Skin epidermis (tissue), 12 donors: ENCODE measurements at regions not wholly inside any gene's neighbourhood (a gene's known extent, or its start where the extent isn't known, plus 50 kb on each side); places are given as distances from the start of the nearest gene placed in this dataset.

Experiments
- H3K27ac ChIP-seq, 21 experiments: fragments of 200-600 bp; sonication (generic) in 11 of 21; one replicate each; pipeline ENCODE4 v1.5.0; 2020; ENCODE audit warnings: mild to moderate bottlenecking in 3 of 21, inconsistent platforms in 2 of 21, moderate library complexity in 2 of 21
- H3K4me3 ChIP-seq, 7 experiments: fragments of 200-600 bp; sonication (generic) in 2 of 7; one replicate each; pipeline ENCODE4 v1.5.0; 2020; ENCODE audit warnings: inconsistent platforms in 2 of 7, mild to moderate bottlenecking in 2 of 7, moderate library complexity in 1 of 7

DNA sequence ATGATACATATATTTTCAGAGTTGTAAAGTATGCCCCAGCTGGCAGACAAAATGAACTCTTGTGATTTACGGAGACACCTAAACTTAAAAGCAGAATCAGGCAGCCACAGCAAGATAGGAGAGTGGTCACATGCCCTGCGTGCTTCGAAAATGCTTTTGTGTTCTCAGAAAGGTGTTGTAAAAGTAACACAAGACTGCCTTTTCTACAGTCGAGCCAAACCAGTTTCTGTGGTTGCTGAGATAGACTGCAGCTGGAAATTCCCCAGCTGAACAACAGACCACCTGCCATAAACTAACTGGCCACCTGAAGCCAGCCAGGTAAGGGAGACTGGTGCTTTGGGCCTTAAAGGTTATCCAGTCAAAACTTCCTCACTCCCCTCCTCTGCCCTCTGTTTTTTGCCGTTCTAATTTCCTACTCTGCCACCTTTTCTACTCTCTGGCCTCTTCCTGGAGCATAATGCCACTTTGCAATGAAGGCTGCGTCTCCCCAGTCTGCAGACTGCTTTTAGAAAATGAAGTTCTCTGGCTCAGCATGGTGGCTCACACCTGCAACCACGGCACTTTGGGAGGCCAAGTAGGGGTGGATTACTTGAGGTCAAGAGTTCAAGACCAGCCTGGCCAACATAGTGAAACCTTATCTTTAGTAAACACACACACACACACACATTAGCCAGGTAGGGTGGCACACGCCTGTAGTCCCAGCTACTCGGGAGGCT, 381.2 kb upstream of the SLITRK1 start:
- Histone ChIP-seq H3K4me3 (no peak overlapping the region), H3K27ac (no peak overlapping the region)

DNA sequence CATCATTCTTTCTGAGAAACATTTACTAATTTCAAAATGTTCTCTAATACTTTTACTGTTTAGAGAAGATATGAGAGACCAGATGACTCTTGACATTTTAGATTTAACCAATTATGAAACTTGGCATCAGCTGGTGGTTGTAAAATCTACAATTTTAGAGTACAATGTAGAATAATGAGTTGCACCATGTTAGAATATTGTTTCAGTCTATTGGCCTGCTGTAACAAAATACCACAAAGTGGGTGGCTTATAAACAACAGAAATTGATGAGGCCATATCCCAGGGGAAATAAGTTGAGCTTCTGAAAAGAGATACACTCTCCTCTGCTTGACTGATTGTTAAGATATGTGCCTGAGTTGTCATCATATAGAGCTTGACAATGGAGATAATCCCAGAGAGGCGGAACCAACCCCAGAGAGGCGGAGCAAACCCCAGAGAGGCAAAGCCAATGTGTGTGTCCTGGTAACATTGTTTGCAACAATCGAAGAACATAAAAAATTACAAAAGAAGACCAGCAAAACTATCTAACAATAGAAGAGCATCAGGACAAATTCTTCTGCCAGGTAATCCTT, 373.0 kb upstream of the SLITRK1 start:
- no peak overlapping the region for H3K4me3 ChIP-seq
- no peak overlapping the region for H3K27ac ChIP-seq

DNA sequence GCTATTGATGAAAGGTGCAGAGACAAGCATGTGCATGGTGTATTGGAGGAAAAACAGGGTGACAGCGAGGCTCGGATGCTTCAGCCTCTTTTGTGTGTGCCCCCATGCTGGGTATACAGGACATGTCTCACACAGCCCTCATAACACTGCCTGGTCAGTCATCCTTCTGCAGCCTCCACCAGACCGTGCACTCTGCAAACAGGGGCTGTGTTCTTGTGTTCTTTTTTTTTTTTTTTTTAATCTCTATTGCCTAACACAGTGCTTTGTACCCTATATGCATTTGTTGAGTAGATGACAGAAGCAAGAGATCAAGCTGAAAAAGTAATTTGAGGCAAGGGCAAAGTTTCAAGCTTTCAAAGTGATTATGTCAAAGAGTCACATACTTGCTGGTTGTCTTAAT, 367.2 kb upstream of the SLITRK1 start:
- Histone ChIP-seq H3K4me3 (no peak overlapping the region), H3K27ac (no peak overlapping the region)

DNA sequence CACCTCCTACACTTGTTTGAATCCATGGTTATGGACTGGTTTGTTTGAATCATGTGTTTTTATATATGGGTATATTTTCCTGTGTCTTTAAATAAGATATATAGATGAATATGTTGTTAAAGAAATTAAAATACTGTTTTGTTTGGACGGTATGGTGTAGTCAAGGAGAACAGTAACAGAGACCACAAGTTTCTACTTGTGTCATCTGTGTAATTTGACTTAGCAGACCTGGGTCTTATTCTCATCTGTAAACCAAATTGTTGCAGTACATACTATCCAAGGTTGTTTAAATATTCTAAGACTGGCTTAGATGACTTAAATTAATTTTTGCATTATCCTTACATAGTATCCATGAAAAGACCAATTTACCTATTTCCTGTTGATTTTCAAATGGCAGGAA, 361.1 kb upstream of the SLITRK1 start:
- Histone ChIP-seq H3K4me3 (no peak overlapping the region), H3K27ac (no peak overlapping the region)

DNA sequence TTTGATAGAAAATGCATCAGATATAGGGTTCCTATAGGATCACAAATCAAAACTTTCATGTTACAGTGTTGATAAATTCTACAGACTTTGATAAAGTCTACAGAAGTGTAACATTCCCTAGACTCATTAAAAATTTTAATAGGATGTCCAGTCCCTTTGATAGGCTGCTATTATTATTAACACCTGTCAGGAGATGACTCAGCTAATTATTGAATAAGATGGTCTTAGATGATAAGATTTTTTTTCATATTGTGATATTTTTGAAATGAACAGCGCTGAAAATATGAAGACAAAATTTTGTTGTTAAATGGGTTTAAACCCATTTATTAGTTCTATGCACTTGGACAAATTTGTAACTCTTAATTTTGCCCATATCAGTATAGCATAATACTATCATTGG, 356.8 kb upstream of the SLITRK1 start:
- Histone ChIP-seq H3K4me3 (no peak overlapping the region), H3K27ac (no peak overlapping the region)

DNA sequence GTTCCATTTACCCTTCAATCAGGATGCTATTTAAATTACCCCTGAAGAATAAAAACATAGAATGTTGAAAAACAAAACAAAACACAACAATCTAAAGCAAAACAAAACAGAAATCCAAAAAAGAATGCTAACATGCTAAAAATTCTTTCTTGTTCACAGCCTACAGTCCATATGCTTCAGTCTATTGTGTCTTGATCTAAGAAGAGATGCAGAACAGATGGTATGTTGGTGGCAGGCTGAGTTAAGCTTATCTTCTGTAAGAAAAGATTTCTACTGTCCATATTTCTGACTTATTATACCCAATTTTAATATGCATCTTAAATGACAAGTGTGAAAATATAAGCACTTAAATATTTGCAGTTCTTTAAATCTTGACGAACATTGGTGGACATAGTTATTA, 356.1 kb upstream of the SLITRK1 start:
- H3K27ac ChIP-seq = no peak overlapping the region
- no peak overlapping the region for H3K4me3 ChIP-seq

DNA sequence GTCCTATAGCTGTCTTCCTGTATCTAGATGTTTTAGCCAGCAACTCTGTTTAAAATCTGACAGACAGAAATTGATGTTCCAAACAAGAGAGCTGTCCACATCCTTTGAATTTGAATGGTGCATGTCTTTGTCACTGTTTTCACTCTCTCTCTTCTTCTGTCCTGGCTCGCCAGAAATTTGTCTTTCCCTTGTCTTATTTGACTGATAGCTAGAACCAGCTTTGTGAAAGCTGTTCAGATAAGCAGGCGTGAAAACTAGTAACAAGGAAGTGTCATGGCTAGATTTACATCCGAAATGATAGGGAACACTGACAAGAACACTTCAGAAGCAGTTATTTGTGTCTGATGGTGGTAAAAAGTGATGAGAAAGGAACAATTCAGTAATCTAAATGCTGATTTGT, 354.9 kb upstream of the SLITRK1 start:
- Histone ChIP-seq H3K27ac (no peak overlapping the region), H3K4me3 (no peak overlapping the region)

DNA sequence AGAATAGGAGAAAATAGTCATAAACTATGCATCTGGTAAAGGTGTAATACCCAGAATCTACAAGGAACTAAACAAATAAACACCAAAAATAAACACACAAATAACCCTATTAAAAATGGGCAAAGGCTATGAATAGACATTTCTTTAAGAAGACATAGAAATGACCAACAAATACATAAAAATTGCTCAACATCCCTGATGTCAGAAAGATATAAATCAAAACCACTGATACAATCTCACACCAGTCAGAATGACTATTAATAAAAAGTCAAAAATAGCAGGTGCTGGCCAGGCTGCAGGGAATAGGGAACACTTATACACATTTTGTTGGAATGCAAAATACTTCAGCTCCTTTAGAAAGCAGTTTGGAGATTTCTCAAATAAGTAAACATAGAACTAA, 352.1 kb upstream of the SLITRK1 start:
- Histone ChIP-seq H3K27ac (no peak overlapping the region), H3K4me3 (no peak overlapping the region)

DNA sequence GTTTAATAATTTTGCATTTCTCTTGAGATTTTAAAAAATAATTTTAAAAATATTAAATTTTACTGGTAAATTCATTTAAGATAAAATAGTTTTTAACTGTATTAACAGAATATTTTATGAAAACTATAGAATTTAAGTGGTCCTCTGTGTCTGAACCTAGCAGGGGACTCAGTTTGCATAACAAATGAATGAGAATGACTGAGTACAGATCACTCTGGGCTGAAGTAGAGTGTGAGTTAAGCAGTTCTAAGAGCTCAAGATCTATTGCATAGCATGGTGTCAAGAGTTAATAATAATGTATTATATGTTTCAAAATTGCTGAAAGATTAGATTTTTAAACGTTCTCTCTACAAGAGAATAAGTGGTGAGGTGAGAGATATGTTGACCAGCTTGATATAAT, 348.3 kb upstream of the SLITRK1 start:
- Histone ChIP-seq H3K4me3 (no peak overlapping the region), H3K27ac (no peak overlapping the region)

DNA sequence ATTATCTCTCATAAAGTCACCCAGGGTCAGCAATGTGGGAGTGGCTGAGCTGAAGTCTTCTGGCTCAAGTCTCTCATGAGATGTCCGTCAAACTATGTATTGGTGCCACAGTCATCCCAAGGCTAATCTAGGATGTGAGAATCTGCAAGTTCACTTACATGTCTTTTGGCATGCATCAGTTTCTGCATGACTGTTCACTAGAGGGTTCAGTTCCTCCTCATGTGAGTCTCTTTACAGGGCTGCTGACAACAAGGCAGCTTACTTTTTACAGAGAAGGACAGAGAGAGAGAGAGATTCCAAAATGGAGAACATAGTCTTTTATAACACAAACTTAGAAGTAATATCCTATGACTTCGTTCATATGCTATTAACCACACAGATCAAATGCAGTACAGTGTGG, 328.8 kb upstream of the SLITRK1 start:
- Histone ChIP-seq H3K27ac (no peak overlapping the region), H3K4me3 (no peak overlapping the region)

DNA sequence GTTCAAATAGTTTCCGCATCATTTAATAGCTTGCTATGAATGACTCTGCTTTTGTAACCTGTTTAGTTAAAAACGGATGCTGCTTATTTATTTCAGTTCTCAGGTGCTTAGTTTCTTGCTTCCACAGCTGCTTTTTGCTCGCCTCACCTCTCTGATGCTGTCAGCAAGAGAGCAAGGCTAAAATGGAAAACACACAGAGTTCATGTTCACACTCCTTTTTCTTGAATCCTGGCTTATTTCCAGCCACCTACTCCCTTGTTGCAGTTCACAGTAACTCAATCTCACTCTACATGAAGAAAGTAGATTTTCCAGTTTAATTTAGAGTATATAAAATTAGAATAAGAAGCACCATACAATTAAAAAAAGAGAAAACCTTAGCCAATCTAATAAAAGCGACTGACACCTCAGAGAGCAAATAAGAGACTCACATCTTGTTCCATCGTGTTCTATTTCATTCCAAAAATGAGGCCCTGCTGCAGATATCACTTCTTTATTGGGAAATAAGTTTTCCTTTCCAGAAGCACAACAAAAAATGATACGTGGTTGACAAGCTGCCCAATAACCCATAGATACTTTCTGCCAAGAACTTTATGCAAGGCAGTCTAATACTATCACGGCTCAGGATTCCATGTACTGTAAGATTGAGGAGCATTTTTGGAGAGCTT, 326.1 kb upstream of the SLITRK1 start:
- H3K27ac ChIP-seq = no peak overlapping the region
- H3K4me3 ChIP-seq = no peak overlapping the region

DNA sequence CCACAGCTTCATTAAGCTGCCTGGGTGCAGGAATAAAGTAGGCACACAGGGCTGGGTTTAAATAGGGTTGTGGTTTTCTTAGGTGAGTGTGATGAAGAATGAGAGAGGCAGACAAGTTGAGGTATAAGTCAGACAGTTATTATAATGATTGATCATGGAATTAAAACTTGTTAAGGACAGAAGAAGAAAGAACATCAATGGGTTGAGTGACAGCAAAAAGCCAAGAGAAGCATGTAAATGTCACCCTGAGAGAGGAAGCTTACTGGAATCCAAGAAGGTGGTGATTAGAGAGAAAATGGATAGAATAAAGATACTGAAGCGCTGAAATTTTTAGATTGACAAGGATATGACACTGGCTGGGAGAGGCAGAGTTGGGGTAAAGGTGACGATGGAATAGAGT, 325.2 kb upstream of the SLITRK1 start:
- Histone ChIP-seq H3K27ac (no peak overlapping the region), H3K4me3 (no peak overlapping the region)

DNA sequence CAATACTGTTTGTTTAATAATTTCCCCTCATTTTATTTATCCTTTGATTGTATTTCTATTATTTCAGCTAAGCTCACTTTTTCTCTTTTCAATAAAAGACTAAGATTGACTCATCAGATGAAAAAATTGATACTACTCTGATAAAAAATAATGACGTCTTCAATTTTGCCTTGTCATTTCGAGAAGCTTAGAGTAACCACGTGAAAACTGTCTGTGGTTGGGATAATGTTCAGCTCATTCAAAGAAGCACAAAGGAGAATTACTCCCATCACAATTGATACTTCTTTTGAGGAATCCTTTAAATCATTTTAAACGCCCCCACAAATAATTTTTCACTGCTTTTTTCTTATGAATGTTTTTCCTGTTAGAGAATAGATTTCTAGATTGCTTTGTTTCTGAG, 318.7 kb upstream of the SLITRK1 start:
- H3K27ac ChIP-seq = no peak overlapping the region
- H3K4me3 ChIP-seq = no peak overlapping the region

DNA sequence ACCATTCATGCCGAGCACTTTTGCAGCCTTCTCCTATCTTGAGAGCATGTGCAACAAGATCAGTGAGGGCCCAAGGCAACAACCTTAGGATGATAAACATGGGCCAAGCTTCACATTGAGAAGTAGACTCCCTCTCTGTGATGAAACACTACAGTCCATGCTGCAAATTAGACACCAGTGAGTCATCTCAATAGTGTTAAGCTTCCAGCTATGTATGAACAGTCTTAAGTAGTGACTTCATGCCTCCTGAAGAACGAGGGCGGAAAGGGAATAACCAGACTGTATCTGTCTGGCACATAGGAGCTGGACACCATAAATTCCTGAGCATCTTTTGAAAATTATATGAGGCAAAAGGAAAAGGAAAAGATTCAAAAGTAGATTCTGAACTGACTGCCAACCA, 309.9 kb upstream of the SLITRK1 start:
- H3K4me3 ChIP-seq = no peak overlapping the region
- no peak overlapping the region for H3K27ac ChIP-seq

DNA sequence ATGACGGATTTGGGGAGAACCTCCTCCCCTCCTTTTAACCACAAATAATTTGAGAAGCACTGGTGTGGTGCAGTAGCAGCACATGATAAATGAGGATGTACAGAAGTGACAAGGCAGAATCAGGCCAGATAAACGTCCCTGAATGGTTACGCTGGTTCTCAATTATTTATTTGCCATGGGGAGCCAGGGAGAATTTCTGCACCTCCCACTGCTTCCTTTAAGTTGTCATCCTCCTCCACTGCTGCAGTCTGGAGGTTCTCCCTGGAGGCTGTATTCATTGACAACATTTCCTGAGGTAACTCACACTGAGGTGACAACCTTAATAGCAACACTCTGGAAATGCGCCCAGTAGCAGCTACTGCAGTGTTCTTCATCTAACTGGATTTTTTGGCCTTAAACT, 308.9 kb upstream of the SLITRK1 start:
- H3K4me3 ChIP-seq = no peak overlapping the region
- H3K27ac ChIP-seq = no peak overlapping the region

DNA sequence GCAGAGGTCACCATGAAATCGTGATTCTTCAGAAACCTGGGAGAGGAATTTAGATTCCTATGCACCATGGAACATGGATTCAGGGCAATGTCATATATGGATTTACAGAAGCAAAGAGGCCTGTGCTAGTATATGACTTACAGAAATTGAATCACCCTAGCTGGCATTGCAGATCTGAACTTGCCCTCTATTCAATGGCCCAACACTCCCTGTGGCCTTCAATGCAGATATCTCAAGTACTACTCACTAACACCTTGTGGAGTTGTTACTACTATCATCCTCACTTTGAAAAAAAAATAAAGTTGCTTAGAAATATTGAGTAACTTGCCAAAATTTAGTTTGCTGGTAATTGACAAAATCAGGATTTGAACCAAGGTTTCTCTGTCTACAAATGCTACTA, 305.4 kb upstream of the SLITRK1 start:
- H3K27ac ChIP-seq = no peak overlapping the region
- H3K4me3 ChIP-seq = no peak overlapping the region

DNA sequence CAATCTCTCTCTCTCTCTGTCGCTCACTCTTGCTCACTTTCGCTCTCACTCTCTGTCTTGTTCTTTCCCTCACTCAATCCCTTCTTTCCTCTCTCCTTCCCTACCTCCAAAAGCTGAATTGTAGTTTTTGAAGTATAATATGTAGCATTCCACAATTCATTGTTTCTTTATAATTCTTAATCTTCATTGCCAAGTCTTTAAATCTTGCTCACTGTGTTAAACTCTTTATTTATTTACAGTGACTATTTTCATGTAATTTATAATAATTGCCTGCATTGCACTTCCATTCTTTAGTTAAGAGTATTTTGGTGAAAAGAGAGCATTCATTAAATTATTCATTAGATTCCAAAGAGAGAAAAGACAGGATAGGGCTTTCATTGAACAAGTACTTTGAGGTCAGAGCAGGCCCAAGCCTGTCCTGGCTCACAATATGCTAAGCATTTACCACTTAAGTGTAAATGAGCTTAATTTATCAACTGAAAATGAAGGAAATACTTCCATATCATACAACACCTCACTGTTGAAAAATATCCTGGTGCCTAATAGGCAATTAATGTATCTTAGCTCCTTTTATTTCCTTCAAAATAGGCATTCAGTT, 257.4 kb upstream of the SLITRK1 start:
- H3K27ac ChIP-seq = no peak overlapping the region

DNA sequence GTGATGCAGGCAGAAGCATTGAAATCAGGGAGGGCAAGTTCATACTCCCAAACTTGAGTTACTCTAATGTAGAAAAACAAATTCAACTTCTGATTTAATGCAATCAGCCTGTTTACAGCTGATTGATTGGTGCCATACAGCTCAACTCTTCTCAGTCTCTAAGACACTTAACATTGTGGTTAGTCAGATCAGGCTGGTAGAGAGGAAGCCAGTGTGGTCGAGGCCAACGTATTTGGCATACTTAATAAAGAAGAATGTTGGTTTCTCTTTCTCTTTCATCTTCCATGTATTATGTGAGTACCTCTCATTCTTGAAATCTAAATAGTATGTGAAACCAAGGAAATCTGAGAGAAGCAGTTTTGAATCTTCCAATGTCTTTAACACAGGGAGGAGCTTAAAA, 255.0 kb upstream of the SLITRK1 start:
- Histone ChIP-seq H3K27ac (peak overlapping the region in 7 of 21 experiments; percentile 21 to 86 (median 70)), H3K4me3 (no peak overlapping the region)

More for the DNA sequence above, 257.4 kb upstream of the SLITRK1 start:
- no peak overlapping the region for H3K4me3 ChIP-seq

DNA sequence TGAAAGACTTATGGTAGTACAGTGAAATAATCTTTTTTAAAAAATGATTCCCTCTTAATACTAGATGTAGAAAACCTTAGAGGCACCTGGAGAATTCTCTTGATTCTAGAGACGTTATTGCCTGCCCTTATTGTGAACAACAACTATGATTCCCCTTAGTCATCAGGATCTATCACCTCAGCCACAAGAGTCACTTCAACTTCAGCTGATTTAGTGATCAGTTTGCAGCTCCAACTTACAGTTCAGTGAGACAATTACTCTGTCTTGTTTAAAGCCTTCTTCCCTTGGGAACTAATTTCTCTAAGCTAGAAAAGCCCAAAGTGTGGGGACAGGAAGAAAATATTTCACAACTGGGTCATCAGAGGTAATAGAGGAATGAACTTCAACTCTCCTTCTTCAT, 254.3 kb upstream of the SLITRK1 start:
- H3K27ac ChIP-seq = peak overlapping the region in 7 of 21 experiments; percentile 21 to 86 (median 70)
- no peak overlapping the region for H3K4me3 ChIP-seq

DNA sequence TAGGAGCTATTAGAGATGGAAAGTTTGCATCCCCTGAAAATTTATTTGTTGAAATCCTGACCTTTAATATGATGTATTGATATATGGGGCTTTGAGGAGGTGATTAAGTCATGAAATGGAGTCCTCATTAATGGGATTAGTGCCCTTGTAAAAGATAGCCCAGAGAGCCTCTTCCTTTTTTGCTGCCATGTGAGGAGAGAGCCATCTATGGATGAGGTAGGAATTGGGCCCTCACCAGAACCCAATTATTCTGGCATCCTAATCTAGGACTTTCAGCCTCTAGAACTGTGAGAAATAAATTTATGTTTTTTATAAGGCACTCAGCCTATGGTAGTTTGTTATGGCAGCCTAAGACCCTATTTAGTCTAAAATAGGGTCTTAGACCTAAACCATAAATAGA, 250.2 kb upstream of the SLITRK1 start:
- H3K4me3 ChIP-seq = no peak overlapping the region
- H3K27ac ChIP-seq = no peak overlapping the region

DNA sequence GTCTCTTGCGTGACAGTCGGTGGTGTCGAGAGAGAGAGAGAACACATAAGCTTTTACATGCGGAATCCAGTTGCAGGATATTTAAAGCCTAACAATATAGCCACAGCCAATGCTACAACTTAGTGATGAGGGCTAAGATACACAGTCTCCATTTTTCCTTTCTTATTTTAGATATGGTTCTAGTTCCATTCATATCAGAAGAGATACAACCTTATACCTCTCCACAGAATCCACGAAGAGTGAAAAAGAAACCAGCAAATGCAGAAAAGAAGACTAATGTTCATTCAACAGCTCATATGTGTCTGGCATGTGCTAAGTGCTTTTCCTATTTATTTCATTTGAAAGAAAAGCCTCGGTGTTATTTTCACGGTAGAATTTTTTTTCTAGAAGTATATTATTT, 249.0 kb upstream of the SLITRK1 start:
- Histone ChIP-seq H3K27ac (no peak overlapping the region), H3K4me3 (no peak overlapping the region)
